Activated CD4-positive, alpha-beta T cell treated with anti-CD3 and anti-CD28 coated beads for 24 hours (primary cell): ENCODE measurements at regions not wholly inside any gene's neighbourhood (a gene's known extent, or its start where the extent isn't known, plus 50 kb on each side); places are given as distances from the start of the nearest gene placed in this dataset.

Experiments
- DNase-seq, 2 donors: peaks; one replicate each; pipeline ENCODE4 v3.0.0-alpha.2; 2020; ENCODE audit warnings: low read depth in 2 of 2

DNA sequence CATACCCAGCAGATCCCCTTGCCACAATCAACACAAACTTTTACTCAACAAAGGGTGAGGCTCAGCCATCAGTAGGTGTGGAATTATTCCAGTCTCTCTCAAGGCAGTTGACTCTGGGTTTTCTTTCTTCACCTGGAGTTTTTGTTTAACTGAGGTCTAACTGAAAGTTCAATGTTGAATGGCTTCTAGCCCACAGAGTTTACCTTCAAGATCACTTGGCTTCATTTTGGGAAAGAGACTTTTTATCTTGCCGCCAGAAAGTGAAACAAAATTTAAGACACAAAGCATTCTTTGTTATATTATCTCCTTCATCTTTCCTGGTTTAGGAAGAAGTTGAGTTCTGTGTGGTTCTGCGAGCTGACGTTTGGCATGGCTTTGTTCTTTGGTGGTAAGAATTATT is 83.8 kb upstream of the RASGEF1B start:
- no peak for DNase-seq

DNA sequence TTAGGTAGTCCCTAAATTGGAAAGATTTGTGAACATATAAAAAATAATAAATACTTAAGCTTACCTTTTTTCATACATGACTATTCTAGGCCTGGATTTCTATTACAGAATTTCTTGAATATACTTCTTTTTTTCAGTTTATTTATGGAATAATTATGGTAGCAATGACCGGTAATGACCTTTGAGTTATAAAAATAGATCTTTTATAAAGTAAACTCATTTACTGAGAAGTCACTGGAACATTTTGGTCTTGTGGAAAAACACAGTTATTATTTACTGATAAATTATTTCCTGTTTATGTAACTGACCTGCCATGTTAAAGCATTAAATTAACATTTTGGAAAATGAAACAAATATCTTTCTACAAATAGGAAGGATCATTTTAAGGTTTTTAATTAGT is 80.4 kb upstream of the RASGEF1B start:
- no peak for DNase-seq

DNA sequence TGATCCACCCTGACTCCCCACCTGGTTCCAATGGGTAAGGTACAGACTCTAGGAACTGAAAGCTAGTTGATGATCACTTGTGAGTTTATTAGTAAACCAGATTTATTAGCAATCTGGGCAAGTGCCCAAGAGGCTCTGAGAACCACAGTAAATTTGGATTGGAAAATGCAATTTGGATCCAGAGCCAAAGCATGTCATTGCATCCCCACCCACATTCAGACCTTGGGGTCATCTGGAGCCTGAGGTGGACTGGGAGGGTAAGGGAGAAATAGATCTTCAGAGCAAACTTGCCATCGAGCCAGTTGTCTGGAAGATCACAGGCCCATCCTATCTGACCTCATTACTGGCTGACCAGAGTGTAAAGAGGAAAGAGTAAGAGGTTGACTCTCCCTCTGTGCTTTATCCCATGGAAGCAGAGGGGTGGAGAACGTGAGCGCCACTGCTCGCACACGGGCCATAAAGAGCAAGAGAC is 78.7 kb upstream of the RASGEF1B start:
- DNase-seq = no peak

DNA sequence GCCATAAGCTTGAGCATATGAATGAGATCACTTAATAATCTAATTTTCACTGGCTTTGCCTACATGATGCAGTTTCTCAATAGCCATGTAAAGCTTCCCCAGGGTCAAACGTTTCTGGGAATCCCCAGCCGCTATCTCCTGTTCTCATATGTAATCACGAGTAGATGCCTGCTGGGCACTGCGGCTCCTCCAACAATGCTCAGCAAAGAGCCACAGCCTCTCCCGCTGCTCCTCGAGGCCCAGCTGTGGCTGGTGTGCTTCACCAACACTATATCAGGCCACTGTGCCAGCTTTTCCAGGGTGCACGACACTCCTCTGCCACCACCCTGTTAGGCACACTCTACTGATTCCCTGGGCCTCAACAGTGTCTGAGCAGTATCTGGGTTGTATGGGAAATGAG is 78.3 kb upstream of the RASGEF1B start:
- DNase-seq = no peak

DNA sequence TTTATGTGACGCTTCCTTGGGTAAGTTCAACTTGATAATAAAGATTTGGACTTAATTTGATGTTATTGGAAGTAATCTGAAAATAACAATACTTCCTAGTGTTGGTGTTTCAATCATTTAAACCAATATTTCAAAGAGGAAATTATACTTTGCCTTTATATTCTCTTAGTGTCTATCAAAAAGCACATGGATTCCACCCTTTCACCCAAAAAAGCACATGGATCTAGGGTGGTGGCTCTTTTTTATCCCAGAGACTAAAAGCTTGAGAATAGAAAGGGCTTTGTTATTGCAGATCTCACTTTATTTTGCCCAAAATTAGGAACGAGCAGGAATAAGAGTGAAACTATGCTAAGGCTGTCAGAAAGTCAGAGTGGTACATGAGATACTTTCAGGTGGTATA is 75.1 kb upstream of the RASGEF1B start:
- DNase-seq = no peak

DNA sequence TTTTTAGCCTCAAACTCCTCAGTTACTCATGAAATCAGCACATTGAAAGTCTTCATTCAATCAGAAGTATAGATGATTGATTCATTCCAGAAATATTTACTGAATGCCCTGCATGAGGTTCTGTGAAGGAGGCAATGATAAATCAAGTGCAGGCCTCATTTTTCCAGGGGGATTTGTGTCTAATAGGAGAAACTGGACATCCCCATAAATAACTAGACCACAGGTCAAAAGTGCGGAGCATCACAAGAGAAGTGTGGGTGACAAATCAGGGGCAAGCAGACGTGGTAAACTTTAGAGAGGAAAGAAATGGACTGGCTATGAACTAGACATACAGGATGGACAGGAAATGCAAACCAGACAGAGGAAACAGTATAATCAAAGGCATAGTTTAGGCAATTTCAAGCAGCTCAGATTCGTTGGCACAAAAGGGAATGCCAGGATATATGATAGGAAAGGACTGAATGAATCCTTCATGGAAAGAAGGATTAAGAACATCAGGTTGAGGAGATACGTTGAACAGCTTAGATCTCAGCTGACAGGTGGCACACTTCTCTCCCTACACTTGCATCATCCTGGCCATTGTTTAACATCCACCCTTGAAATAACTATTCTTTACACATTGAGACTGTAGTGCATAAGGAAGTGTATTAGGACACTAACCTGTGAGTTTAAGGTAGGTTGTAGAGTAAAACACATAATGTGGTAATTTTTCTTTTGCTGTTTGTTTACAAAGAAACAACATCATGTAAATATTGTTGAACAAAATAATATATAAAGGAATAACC is 69.6 kb upstream of the RASGEF1B start:
- DNase-seq = no peak

DNA sequence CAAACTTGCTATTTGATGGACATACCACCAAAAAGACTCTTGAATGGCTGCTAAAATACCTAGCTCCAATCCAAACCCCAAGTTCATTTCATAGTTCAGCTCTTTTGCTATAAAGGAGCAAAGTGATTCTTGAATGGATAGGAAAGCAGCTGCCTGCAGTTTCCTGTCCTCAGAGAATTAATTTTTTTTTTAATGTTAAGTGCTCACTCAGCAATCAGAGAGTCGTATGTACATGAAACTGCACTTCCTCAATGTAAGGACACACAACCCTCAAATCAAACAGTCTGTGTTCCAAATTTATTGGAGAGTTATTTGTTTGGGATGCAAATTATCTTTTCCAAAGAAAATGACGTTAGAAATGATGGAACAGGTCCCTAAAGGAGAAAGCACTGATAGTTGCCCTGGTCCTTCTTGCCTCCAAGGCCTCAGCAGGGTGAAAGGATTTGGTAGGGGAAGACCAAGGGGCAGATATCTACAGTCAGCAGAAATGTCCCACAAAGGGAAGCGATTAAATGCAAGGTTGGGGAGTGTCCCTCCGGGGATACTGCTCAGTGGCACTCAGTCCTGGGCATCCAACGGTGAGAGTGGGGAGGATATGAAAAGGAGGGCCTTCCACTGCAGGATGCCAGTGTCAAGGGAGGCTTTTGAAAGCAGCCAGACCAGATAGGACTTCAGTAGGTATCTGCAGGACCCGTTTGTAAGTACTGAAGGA is 67.2 kb upstream of the RASGEF1B start:
- no peak for DNase-seq

DNA sequence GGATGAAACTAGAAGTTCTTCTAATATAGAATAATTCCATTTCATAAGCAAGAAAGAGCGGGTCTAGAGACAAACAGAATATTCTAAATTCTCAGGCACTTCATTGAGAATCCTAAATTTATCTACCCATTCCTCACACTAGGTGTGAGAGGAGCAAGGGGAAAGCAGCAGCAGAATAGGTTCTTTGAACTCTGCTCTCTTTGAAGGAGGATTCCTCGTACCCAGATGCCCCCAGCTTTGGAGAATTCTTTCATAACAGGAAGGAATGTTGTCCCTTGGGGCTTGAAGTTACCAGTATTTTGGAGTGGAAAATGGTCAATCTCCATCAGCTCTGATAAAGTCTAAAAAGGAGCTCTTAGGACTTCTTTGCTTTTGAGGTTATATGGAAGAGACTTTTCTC is 59.7 kb upstream of the RASGEF1B start:
- no peak for DNase-seq

DNA sequence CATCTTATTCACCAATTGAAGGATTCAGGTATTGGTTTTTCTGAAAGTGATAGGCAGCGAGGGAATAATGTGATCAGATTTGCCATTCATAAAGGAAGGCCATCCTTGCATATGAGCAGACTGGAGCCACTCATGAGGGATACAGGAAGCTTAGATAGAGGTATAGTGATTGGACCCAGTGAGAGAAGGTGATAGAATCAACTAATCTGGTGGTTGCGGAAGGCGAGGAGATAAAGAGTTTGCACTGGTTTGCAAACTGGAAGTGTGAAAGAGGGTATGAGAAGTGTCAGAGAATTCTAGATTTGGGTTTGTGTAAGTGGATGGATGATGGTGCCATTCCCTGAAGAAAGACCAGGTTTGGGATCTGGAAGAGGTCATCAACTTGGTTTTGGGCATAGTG is 57.3 kb upstream of the RASGEF1B start:
- no peak for DNase-seq

DNA sequence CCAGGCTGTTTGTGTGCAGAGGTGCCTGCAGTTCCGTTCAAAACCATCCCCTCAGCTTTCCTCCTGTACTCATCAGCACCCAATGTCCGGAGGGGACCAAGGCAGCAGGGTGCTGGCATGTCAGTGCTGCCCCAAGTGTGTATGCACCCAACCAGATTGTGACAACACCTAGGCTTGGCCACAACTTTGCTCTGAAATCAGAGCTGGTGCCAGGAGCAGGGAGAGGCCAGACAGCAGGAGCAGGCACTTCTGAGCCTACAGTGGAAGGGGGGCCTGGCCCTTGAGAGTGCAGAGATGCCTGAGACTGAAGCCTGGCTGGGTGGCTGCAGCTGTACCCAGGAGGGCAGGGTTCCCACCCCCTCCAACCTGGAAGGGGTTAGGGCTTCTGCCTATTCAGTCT is 56.5 kb upstream of the RASGEF1B start:
- DNase-seq = no peak

DNA sequence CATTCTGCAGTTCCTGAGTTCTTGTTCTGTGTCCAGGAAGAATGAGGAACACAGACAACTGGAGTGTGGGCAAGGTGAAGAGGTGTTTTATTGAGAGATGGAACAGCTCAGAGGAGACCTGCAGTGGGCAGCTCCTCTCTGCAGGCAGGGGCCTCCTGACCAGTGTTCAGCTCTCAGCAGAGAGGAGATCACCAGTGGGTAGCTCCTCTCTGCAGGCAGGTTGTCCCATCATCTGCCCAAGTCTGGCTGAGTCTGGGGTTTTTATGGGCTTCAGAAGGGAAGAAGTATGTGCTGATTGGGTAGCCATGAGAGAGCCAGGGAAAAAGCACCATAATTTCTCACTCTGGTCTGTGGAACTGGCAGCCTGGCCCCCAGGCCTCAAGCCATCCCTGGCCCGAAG is 56.0 kb upstream of the RASGEF1B start:
- no peak for DNase-seq

DNA sequence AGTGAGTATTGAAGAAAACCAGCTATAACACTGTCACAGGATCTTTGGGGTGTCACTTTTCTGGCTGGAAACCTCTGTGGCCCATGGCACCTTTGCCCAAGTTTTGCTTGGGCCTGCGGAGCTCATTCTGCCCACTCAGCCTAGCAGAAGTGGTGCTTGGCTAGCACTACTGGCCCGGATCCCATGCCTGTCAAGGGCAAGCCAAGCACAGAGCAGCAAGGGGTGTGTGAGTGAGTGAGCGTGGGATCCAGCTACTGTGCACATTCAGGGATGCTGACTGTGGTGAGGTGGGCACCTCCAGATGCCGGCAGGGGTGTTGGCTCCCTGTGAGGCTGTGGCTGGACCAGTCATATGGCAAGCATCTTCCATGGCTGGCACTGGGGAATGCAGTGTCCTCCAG is 55.4 kb upstream of the RASGEF1B start:
- DNase-seq = no peak

DNA sequence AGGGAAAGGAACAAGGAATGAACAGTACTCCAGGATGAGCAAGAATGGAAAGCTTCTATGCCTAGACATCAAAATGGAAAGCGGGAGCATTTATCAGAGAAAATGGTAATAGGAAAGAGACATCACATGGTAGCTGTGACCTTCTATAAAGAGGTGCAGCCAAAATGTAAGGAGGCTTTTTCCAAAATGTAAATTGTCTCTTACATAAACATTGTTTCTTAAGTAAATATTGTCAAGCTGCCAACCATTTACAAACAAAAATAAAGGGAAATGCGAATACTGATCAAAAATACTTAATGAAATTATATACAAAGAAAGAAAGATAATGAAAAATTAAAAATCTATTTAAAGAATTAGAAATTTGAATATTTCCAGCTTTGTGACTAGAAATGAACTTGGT is 55.0 kb upstream of the RASGEF1B start:
- no peak for DNase-seq

DNA sequence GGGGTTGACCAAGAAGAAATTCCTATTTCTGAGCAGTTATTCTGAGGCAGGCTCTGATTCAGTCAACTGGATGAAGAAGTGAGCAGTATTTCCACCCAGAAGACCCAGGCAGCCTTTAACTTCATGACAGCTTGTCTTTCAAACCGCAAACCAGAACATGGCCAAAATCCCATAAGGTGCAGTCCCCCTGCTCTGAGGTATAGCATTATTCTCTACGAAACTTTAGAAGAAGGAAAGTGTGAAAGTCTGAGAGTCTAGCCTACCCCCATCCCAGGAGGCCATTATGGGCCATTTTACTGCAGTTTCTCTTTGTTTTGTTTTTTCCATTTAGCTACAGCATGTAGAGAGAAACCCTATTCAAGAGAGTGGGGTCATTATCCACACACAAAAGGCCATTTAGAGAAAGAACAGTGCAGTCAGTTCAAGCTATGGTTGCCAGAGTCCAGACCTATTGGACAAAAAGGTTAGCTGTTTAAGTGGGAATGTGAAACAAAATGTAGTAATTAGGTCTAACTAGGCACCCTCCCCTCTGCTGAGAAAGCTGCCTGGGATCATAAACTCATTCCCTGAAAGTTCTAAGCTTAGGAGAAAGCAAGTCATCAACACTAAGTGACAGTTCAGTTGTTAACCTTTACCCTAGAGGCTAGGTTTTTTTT is 52.1 kb upstream of the RASGEF1B start:
- no peak for DNase-seq

DNA sequence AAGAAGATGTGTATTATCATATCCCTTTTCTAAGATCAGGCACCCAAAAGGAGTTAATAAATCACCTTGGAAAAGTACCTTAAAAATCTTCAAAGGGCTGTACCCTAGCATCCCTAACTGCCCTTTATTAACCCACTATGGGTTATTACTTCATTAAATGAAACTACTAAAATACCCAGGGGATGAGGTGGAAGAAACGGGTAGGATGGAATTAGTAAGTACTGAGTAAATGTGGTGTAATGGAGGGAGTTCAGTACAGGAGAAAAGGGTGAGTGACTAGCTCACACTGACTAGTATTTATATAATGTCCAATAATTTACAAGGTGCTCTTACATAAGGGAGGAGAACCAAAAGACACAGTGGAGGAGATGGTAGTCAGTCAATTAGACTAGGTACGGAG is 51.0 kb upstream of the RASGEF1B start:
- DNase-seq = no peak

DNA sequence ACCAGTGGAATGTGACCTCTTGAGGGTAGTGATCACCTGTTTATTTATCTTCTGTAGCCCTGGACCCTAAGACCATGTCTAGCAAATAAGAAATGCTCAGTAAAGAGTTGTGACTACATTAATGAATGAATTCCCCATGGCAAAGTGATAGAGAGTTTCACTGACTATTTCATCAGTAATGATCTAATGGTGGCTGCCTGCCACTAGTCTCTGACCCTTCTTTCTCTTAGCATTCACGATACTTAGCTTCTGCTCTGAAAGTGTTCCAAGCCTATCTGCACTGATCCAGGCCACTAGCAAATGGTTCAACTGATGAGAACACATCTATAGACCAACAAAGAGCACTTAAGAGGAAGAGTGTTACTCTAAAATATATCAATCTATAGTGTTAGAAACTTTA is 50.0 kb upstream of the RASGEF1B start:
- no peak for DNase-seq
